GM18907 (cell line): ENCODE measurements at regions not wholly inside any gene's neighbourhood (a gene's known extent, or its start where the extent isn't known, plus 50 kb on each side); places are given as distances from the start of the nearest gene placed in this dataset.

Experiments
- ATAC-seq: cut with Tn5 transposase; IDR thresholded peaks from one replicate; pipeline ENCODE4 v1.9.1; 2021; ENCODE audit warnings: mild to moderate bottlenecking, moderate library complexity; ENCODE audit not compliant: unreplicated experiment

DNA sequence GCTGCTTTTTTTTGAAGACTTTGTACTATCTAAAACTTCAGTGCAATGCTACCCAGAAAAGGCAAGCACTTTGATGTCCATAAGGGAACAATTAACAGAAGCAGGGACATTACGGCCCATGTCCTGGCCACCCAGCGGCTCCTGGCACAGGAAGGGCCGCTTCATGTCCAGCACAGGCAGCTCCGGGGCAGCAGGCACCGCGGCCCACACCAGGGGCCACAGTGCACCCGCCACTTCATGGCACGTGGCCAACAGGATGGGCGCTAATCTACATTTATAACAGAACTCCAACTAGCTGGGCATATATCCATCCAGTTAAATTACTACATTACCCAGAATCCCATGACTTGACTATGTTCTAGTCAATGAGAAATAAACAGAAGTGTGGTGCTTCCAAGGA, 198.2 kb upstream of the ID4 start:
- ATAC-seq = no peak

DNA sequence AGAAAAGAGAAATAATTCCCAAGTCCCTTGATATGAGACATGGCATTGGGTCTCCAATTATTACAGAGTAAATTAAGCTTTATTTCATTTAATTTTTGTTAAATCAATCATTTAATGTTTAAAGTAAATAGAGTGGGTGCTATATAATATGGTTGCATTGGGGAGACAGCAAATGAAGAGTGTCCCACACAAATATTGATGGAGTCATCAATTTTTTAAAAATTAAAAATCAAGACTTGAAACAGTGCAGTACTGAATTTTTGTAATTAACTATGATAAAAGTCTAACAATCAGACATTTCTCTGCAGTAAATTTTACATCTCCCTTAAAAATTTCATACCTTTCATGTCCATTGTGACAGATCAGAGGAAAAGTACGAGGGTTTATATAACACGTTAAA, 193.9 kb upstream of the ID4 start:
- ATAC-seq = no peak

- ATAC-seq = no peak
Measured at GRCh38 chr6:19643713-19644112, 193.5 kb upstream of the ID4 start.

- no peak for ATAC-seq
Measured at GRCh38 chr6:19655744-19656143, 181.4 kb upstream of the ID4 start.

- ATAC-seq = no peak
Measured at GRCh38 chr6:19660123-19660910, 176.9 kb upstream of the ID4 start.

GRCh38 chr6:19662911-19663310, 174.3 kb upstream of the ID4 start:
- no peak for ATAC-seq

DNA sequence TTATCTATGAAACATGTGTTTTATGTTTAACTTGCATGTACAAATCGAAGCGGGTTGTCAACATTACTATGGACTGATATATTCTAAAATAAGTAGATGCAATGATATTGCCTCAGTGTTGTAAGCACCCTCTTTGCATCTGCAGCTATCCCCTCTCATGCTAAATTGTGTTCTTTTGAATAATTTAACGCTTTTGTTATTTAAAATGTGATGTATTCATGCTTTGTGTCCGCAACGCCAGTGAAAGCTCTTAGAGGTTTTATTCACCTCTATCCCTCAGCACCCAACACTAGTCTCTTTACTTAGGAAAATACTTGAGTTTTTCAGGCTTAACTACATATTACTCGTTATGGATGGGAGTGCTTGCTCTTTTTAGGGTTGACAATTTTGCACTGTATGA, 173.7 kb upstream of the ID4 start:
- ATAC-seq = no peak

- ATAC-seq = no peak
Measured at GRCh38 chr6:19664050-19664449, 173.1 kb upstream of the ID4 start.

- ATAC-seq = no peak
Measured at GRCh38 chr6:19664878-19665612, 172.1 kb upstream of the ID4 start.

- ATAC-seq = no peak
Measured at GRCh38 chr6:19665613-19665909, 171.6 kb upstream of the ID4 start.

- no peak for ATAC-seq
Measured at GRCh38 chr6:19668710-19669109, 168.5 kb upstream of the ID4 start.

GRCh38 chr6:19669206-19669605, 168.0 kb upstream of the ID4 start:
- no peak for ATAC-seq

DNA sequence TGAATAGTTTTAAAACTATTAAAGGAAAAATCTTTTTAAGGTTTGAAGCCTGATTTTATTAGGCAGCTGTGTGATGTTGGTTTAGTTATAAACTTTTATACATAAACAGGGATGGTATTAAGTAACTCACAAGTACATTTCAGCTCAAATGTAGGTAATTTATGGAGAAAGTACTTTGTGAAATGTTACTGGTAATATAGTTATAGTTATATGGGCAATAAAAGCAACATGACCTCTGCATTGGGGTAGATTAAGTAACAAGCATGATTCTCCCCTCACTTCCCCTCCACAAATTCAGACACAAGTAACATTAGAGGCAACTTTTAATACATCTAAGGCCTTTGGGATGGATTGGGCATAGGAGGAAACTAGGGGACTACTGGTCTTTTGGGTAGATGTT, 154.3 kb upstream of the ID4 start:
- ATAC-seq = no peak

DNA sequence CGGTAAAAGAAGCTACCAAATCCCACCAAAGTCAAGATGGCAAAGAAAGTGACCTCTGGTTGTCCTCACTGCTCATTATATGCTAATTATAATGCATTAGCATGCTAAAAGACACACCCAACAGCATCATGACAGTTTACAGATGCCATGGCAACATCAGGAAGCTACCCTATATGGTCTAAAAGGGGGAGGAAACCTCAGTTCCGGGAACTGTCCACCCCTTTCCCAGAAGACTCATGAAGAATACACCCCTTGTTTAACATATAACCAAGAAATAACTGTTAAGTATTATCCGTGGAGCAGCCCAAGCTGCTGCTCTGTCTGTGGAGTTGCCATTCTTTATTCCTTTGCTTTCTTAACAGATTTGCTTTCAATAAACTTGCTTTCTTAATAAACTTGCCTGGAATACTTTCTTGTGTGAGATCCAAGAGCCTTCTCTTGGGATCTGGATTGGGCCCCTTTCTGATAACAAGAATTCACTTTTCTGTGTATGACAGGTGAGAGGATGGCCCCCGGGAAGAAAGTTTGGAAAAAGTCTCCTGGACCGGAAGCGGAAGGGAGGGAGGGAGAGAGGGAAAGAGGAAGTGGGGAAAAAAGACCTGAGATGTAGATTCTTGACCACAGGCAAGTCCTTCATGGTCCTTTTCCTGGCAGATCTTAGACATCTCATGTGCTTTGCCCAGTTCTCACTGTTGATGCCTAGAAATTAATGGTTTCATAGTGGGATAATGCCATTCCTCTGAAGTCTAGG, 146.7 kb upstream of the ID4 start:
- ATAC-seq = no peak

DNA sequence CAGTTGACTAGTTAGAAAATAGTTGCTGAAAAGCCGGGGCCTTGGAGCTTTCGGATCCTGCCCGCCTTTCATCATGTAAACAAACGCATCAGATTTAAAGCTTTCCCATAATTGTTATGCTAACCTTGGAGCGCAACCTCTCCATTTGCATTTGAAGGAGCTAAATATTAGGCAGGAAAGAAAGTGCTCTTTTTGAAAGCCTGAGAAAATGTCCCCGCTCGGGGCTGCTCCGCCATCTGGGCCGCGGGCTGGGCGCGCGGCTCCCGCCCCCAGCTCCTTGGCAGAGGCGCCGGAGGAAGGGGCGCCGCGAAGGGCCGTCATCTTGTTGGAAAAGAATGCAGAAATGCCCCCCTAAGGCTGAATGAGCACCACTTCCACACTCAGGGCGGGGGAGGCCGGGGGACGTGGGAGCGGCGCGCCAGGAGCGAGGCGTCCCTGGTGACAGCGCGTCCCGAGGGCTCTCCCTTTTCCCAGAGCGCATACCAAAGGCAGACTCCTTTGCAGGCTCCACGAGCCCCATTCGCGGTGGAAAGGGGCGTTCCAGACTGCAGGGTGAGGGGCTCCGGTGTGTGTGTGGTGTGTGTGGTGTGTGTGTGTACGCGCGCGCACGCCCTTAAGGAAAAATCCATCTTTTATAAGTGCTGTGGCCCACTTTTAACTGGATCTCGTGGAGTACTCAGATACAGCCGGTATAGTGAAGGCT, 145.6 kb upstream of the ID4 start:
- no peak for ATAC-seq

DNA sequence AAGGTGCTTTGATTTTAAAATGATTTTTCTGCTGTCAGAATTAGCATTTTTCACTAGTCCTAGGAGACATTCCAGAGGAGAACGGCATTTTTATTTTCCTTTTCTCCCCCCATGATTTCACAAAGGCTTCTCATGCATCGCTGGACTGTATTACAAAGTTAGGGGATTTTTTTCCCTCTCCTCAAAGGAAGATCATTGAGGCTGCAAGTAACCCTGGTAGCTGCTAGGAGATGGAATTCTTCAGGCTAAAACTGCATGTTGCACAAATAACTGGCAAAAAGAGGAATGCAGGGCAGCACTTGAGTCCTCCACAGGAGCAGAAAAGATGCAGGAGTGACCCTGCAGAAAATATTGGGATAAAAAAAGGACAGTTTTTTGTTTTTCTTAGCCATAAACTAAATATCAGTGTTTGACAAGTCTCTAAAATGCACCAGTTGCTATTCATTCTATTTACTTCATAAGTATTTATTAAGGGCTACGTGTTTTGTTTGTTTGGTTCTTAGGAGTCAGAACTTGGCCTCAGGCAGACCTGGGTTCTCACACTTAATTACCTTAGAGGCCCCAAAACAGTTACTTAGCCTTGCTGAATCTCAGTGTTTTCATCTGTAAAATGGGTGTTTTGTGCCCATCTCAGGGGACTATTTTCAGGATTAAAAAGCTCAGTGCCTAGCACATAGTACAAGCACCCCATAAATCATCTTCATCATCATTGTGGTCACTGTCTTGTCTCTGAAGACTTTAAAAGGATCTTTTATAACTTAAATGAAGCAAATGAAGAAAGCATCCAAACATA, 144.5 kb upstream of the ID4 start:
- ATAC-seq = no peak

- no peak for ATAC-seq
Measured at GRCh38 chr6:19694697-19695096, 142.5 kb upstream of the ID4 start.

- ATAC-seq = no peak
Measured at GRCh38 chr6:19697744-19698290, 139.4 kb upstream of the ID4 start.

- no peak for ATAC-seq
Measured at GRCh38 chr6:19699932-19700331, 137.2 kb upstream of the ID4 start.

GRCh38 chr6:19705606-19706005, 131.6 kb upstream of the ID4 start:
- ATAC-seq = no peak
